ENCODE measurements at regions not wholly inside any gene's neighbourhood (a gene's known extent, or its start where the extent isn't known, plus 50 kb on each side); places are given as distances from the start of the nearest gene placed in this dataset.

DNA sequence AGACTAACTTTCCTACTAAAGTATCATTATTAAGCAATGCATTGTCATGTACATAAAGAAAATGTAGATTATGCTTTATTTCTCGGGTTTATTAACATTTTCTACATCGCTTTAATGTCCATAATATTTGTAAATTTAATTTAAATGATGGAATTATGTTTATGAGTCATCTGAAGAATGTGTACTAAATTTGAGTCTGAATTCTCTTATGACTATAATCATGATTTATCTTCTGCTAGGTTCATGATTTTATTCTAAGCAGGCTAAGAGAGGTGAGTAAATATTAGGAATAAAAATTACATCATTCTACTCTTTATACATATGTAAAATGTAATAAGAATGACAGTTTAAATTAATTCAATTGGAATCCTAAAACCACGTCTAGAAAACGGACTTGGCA is 206.3 kb upstream of the NOL4 start:
- TF ChIP-seq, protein P1, sequence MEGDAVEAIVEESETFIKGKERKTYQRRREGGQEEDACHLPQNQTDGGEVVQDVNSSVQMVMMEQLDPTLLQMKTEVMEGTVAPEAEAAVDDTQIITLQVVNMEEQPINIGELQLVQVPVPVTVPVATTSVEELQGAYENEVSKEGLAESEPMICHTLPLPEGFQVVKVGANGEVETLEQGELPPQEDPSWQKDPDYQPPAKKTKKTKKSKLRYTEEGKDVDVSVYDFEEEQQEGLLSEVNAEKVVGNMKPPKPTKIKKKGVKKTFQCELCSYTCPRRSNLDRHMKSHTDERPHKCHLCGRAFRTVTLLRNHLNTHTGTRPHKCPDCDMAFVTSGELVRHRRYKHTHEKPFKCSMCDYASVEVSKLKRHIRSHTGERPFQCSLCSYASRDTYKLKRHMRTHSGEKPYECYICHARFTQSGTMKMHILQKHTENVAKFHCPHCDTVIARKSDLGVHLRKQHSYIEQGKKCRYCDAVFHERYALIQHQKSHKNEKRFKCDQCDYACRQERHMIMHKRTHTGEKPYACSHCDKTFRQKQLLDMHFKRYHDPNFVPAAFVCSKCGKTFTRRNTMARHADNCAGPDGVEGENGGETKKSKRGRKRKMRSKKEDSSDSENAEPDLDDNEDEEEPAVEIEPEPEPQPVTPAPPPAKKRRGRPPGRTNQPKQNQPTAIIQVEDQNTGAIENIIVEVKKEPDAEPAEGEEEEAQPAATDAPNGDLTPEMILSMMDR (IDR thresholded peaks at IDR 0.05): no peak
- TF ChIP-seq POLR2AphosphoS5 (IDR thresholded peaks at IDR 0.05): no peak
- no peak for TF ChIP-seq POLR2A (IDR thresholded peaks at IDR 0.05)
- no peak overlapping the region for H3K4me3 ChIP-seq
- H3K9me3 ChIP-seq: peaks cover 0 to 14% of the 10 kb centered on the region in 2 donors
- no peak for DNase-seq (ENCODE audit: low spot score in 2 of 2)
- no peak overlapping the region for H3K27ac ChIP-seq
- intact Hi-C loops (cut with DNase I; ENCODE audit: low total_unique reads): no loop called here
- H3K27me3 ChIP-seq: no peaks in the 10 kb centered on the region
- H3K36me3 ChIP-seq: no peaks in the 10 kb centered on the region
- no peaks in the 10 kb centered on the region for H3K4me1 ChIP-seq

DNA sequence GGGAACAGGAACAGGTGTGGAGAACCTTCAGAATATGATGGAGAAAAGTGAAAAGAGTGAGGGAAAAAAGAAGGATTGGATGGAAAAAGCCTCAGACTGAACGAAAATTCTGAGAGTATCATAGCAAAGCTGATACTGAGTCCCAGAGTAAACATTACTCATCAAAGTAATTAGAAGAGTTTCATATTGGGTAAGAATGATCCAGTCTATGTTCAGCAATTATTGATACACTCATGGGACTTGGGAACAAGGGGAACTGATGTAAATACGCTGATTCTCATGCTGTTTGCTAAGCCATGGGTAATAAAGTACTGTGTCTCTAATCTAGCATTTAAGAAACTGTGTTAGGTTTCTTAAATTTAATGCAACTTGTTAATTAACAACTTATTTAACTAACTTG is 219.9 kb upstream of the NOL4 start:
- Histone ChIP-seq H3K36me3 (no peaks in the 10 kb centered on the region), H3K4me1 (no peaks in the 10 kb centered on the region), H3K4me3 (no peak overlapping the region), H3K27me3 (no peaks in the 10 kb centered on the region), H3K27ac (no peak overlapping the region), H3K9me3 (peaks cover 0 to 33% of the 10 kb centered on the region in 2 donors)
- no peak for DNase-seq (ENCODE audit: low spot score in 2 of 2)
- intact Hi-C loops (cut with DNase I; ENCODE audit: low total_unique reads): no loop called here
- no peak for TF ChIP-seq POLR2AphosphoS5 (IDR thresholded peaks at IDR 0.05)
- TF ChIP-seq, protein P1 (IDR thresholded peaks at IDR 0.05): no peak
- no peak for TF ChIP-seq POLR2A (IDR thresholded peaks at IDR 0.05)

DNA sequence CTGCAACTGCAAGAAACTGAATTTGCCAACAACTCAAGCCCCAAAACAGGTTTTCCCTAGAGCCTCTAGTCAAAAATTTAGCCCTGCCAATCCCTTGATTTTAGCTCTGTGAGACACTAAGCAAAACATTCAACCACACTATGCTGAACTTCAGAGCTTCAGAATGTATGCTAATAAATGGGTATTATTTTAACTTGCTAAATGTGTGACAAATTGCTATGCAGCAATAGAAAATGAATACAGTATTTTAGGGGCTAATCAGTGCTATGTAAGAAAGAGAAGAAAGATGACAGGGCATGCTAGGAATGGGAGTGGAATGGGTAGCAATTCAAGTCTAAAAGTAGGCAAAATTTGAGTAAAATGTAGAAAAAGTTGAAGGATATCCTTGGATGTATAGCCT is 223.9 kb upstream of the NOL4 start:
- no peak overlapping the region for H3K4me3 ChIP-seq
- H3K27ac ChIP-seq: no peak overlapping the region
- TF ChIP-seq, protein P1 (IDR thresholded peaks at IDR 0.05): no peak
- TF ChIP-seq POLR2AphosphoS5 (IDR thresholded peaks at IDR 0.05) (no peak), POLR2A (IDR thresholded peaks at IDR 0.05) (no peak)
- intact Hi-C loops (cut with DNase I; ENCODE audit: low total_unique reads): no loop called here
- H3K9me3 ChIP-seq: peaks cover 0 to 30% of the 10 kb centered on the region in 2 donors
- no peak for DNase-seq (ENCODE audit: low spot score in 2 of 2)
- no peaks in the 10 kb centered on the region for H3K4me1 ChIP-seq
- H3K27me3 ChIP-seq: no peaks in the 10 kb centered on the region
- no peaks in the 10 kb centered on the region for H3K36me3 ChIP-seq

DNA sequence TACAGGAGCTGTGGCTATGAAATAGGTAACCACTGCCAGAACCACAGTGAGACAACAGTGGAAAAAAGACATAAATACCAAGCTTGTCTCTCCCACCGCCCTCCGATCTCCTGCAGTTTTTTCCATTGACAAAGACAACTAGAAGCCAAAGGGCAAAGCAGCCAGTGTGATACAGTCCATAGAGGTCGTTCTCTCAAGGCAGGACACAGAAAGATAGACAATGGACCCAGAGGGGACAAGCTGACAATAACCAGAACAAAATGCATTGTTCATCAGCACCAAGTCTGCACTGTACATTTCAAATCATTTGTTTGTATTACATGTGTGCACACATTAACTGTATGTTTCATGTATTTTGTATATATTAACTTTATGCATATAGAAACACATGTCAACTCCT is 233.0 kb upstream of the NOL4 start:
- H3K9me3 ChIP-seq: no peaks in the 10 kb centered on the region
- no peak for DNase-seq (ENCODE audit: low spot score in 2 of 2)
- TF ChIP-seq POLR2AphosphoS5 (IDR thresholded peaks at IDR 0.05): no peak
- TF ChIP-seq POLR2A (IDR thresholded peaks at IDR 0.05): no peak
- TF ChIP-seq, protein P1 (IDR thresholded peaks at IDR 0.05): no peak
- no peaks in the 10 kb centered on the region for H3K4me1 ChIP-seq
- intact Hi-C loops (cut with DNase I; ENCODE audit: low total_unique reads): no loop called here
- H3K27me3 ChIP-seq: no peaks in the 10 kb centered on the region
- H3K4me3 ChIP-seq: no peak overlapping the region
- H3K27ac ChIP-seq: no peak overlapping the region
- H3K36me3 ChIP-seq: no peaks in the 10 kb centered on the region

DNA sequence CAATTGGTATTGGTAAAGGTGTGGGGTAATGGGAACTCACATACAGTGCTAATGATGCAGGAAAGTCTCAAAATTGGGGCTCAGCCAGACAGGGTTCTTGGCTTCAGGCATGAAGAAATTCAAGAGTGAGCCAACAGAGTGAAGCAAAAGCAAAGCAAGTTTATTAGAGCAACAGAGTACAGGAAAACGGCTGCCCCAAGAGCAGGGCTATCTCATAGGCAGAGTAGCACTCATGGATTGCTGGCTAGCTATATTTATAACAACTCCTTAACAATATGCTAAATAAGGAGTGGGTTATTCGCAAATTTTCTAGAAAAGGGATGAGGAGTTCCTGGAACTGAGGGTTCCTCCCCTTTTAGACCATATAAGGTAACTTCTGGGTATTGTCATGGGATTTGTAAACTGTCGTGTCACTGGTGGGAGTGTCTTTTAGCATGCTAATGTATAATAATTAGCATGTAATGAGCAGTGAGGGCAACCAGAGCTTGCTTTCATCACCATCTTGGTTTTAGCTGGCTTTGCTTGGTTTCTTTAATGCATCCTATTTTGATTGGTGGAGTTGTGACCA is 233.8 kb upstream of the NOL4 start:
- Histone ChIP-seq H3K27me3 (no peaks in the 10 kb centered on the region), H3K27ac (no peak overlapping the region), H3K4me1 (no peaks in the 10 kb centered on the region), H3K36me3 (no peaks in the 10 kb centered on the region), H3K9me3 (no peaks in the 10 kb centered on the region), H3K4me3 (no peak overlapping the region)
- DNase-seq (ENCODE audit: low spot score in 2 of 2): no peak
- TF ChIP-seq POLR2AphosphoS5 (IDR thresholded peaks at IDR 0.05) (no peak), POLR2A (IDR thresholded peaks at IDR 0.05) (no peak)
- TF ChIP-seq, protein P1 (IDR thresholded peaks at IDR 0.05): no peak
- intact Hi-C loops (cut with DNase I; ENCODE audit: low total_unique reads): no loop called here

All from breast epithelium (tissue), 4 donors.